ENCODE measurements at regions not wholly inside any gene's neighbourhood (a gene's known extent, or its start where the extent isn't known, plus 50 kb on each side); places are given as distances from the start of the nearest gene placed in this dataset.

DNA sequence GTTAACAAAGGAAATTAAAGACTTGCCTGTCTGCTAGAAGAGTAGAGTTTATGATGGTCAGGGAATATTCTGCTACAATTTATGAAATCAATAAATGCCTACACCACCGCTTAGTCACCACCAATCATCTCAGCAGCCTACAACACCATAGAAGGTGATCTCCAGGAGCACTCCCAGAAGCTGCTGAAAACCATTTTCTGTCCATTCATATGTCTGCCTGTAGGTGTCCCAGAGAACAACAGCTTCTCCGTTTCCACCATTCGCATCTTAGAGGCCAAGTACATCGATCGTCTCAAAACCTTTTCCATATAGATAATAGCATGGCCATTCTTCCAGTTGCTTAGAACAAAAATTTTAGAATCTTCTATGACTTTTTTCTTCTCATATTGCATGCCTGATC, 303.4 kb downstream of the KCNC2 start:
- DNase-seq (ENCODE audit: insufficient read length, low spot score) (no peak), FAIRE-seq (no peak)
- no peak for TF ChIP-seq POLR2A (IDR thresholded peaks at IDR 0.05; ENCODE audit: low read depth, low read length)
- TF ChIP-seq PAX5 (IDR thresholded peaks at IDR 0.05; ENCODE audit: insufficient read depth, low read length, severe bottlenecking) = no peak
- no peak for TF ChIP-seq POLR2AphosphoS5 (IDR thresholded peaks at IDR 0.05; ENCODE audit: low read depth, low read length)
- no peak for TF ChIP-seq POU2F2 (IDR thresholded peaks at IDR 0.05; ENCODE audit: low read depth, low read length)
- no peak for TF ChIP-seq SPI1 (IDR thresholded peaks at IDR 0.05; ENCODE audit: low read depth, low read length)
- no peak for TF ChIP-seq TAF1 (IDR thresholded peaks at IDR 0.05; ENCODE audit: low read depth, low read length)

DNA sequence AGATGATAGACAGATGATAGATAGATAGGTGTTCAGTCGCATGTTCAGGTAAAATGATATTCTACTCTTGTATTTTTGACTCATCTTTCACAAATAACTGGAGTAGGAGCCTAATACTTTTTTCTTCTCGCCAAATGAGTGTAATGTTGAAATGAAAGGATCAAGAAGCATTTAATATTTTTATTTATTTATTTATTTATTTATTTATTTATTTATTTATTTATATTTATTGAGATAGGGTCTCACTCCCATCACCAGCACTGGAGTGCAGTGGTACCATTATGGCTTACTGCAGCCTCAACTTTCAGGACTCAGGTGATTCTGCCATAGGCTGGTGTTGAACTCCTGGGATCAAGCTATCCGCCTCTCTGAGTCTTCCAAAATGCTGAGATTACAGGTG, 298.8 kb downstream of the KCNC2 start:
- TF ChIP-seq PAX5 (IDR thresholded peaks at IDR 0.05; ENCODE audit: insufficient read depth, low read length, severe bottlenecking) (no peak), SPI1 (IDR thresholded peaks at IDR 0.05; ENCODE audit: low read depth, low read length) (no peak), TAF1 (IDR thresholded peaks at IDR 0.05; ENCODE audit: low read depth, low read length) (no peak), POU2F2 (IDR thresholded peaks at IDR 0.05; ENCODE audit: low read depth, low read length) (no peak), POLR2A (IDR thresholded peaks at IDR 0.05; ENCODE audit: low read depth, low read length) (no peak), POLR2AphosphoS5 (IDR thresholded peaks at IDR 0.05; ENCODE audit: low read depth, low read length) (no peak)
- no peak for FAIRE-seq

DNA sequence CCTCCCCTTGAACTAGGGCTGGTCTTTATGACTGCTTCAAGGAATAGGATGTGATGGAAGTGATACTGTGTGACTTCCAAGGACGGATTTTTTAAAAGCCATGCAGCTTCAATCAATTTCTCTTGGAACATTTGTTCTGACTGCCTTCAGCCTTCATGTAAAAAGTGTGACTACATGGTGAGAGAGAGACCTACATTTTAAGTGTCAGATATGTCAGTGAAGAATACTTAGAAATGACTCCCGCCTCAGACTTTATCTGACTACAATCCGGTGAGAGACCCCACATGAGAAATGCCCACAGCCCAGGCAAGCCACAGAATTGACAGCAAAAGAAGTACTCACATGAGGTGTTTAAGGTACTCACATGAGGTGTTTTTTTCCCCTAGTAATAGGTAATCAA, 295.3 kb downstream of the KCNC2 start:
- FAIRE-seq (no peak), DNase-seq (ENCODE audit: insufficient read length, low spot score) (no peak)
- TF ChIP-seq POLR2A (IDR thresholded peaks at IDR 0.05; ENCODE audit: low read depth, low read length) (no peak), PAX5 (IDR thresholded peaks at IDR 0.05; ENCODE audit: insufficient read depth, low read length, severe bottlenecking) (no peak)

More for the DNA sequence above, 298.8 kb downstream of the KCNC2 start:
- no peak for DNase-seq (ENCODE audit: insufficient read length, low spot score)

DNA sequence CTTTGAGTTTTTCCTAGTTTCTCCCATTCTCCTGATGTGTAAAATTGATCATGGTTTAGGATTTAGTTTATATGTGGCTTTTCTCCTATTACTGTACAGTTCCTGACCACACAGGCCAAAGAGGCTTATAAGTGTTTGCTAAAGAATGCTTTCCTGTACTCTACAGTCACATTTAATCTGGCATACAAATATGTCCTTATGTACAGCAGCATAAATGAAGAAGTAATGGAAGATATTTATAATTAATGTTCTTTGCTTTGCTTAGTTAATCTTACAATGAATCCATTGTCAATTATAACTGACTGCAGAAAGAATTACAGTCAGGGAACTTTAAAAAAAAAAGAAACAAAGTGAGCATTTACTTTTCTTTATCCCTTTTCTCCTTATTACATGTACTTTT, 293.9 kb downstream of the KCNC2 start:
- DNase-seq (ENCODE audit: insufficient read length, low spot score) = no peak
- TF ChIP-seq TAF1 (IDR thresholded peaks at IDR 0.05; ENCODE audit: low read depth, low read length) = no peak
- TF ChIP-seq SPI1 (IDR thresholded peaks at IDR 0.05; ENCODE audit: low read depth, low read length) = no peak
- no peak for TF ChIP-seq PAX5 (IDR thresholded peaks at IDR 0.05; ENCODE audit: insufficient read depth, low read length, severe bottlenecking)
- no peak for TF ChIP-seq POLR2AphosphoS5 (IDR thresholded peaks at IDR 0.05; ENCODE audit: low read depth, low read length)
- TF ChIP-seq POLR2A (IDR thresholded peaks at IDR 0.05; ENCODE audit: low read depth, low read length) = no peak
- TF ChIP-seq POU2F2 (IDR thresholded peaks at IDR 0.05; ENCODE audit: low read depth, low read length) = no peak
- no peak for FAIRE-seq

DNA sequence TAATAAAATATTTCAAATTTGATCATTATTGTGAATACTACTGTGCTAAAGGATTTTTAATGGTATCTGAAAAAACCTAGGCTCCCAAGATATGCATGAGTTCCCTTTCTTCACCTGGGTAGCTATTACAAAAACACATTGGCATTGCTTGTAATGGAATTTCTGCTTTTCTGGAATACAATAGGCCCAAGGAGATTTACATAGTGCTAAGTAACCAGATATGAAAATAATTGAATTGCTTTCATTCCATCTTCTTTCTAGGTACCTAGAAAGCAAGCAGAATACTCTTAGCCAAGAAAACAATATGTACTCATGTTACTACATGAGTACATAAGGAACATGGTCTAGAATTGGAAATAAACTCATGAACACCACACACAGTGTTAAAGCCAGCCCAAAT, 291.9 kb downstream of the KCNC2 start:
- TF ChIP-seq TAF1 (IDR thresholded peaks at IDR 0.05; ENCODE audit: low read depth, low read length) = no peak
- no peak for TF ChIP-seq SPI1 (IDR thresholded peaks at IDR 0.05; ENCODE audit: low read depth, low read length)
- TF ChIP-seq POLR2A (IDR thresholded peaks at IDR 0.05; ENCODE audit: low read depth, low read length) = no peak
- no peak for TF ChIP-seq POU2F2 (IDR thresholded peaks at IDR 0.05; ENCODE audit: low read depth, low read length)
- TF ChIP-seq PAX5 (IDR thresholded peaks at IDR 0.05; ENCODE audit: insufficient read depth, low read length, severe bottlenecking) = no peak
- no peak for TF ChIP-seq POLR2AphosphoS5 (IDR thresholded peaks at IDR 0.05; ENCODE audit: low read depth, low read length)
- FAIRE-seq (no peak), DNase-seq (ENCODE audit: insufficient read length, low spot score) (no peak)

DNA sequence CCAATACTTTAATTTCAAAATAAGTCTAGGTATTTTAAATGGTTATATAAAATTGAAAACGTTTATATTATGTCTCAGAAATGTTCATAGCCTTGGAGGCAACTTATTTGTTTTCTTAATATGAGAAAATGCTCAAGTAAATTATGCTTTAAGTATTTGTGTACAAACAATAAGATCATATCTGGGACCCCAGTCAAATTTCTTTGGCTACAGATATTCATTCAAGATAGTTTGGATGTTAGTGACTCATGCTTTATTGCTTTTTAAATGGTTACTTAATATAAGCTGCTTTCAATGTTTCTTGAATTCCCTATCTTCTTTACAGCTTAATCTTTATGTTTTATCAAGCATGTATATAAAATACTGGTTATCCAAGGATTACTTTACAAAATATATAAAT, 291.3 kb downstream of the KCNC2 start:
- no peak for DNase-seq (ENCODE audit: insufficient read length, low spot score)
- TF ChIP-seq POLR2AphosphoS5 (IDR thresholded peaks at IDR 0.05; ENCODE audit: low read depth, low read length) = no peak
- no peak for TF ChIP-seq POU2F2 (IDR thresholded peaks at IDR 0.05; ENCODE audit: low read depth, low read length)
- no peak for TF ChIP-seq PAX5 (IDR thresholded peaks at IDR 0.05; ENCODE audit: insufficient read depth, low read length, severe bottlenecking)
- TF ChIP-seq TAF1 (IDR thresholded peaks at IDR 0.05; ENCODE audit: low read depth, low read length) = no peak
- TF ChIP-seq SPI1 (IDR thresholded peaks at IDR 0.05; ENCODE audit: low read depth, low read length) = no peak
- TF ChIP-seq POLR2A (IDR thresholded peaks at IDR 0.05; ENCODE audit: low read depth, low read length) = no peak
- FAIRE-seq = no peak

DNA sequence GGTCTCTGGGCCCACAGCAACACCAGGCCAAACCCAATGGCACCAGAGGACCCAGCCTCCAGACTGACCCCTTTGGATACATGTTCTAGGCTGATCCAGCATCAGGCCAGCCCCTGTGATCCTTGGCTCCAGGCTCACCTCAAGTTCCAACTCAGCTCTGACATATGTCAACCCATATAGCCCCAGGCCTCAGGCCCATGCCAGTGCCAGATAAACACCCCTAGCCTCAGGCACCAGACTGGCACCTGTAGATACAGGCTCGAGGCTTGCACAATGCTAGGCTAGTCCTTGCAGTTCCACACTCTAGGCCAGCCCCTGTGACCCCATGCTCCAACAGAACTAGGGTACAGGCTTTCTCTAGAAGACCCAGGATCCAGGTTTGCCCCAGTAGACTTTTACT, 287.5 kb downstream of the KCNC2 start:
- TF ChIP-seq PAX5 (IDR thresholded peaks at IDR 0.05; ENCODE audit: insufficient read depth, low read length, severe bottlenecking) (no peak), POU2F2 (IDR thresholded peaks at IDR 0.05; ENCODE audit: low read depth, low read length) (no peak), SPI1 (IDR thresholded peaks at IDR 0.05; ENCODE audit: low read depth, low read length) (no peak), TAF1 (IDR thresholded peaks at IDR 0.05; ENCODE audit: low read depth, low read length) (no peak), POLR2A (IDR thresholded peaks at IDR 0.05; ENCODE audit: low read depth, low read length) (no peak), POLR2AphosphoS5 (IDR thresholded peaks at IDR 0.05; ENCODE audit: low read depth, low read length) (no peak)
- DNase-seq (ENCODE audit: insufficient read length, low spot score) = no peak
- no peak for FAIRE-seq

DNA sequence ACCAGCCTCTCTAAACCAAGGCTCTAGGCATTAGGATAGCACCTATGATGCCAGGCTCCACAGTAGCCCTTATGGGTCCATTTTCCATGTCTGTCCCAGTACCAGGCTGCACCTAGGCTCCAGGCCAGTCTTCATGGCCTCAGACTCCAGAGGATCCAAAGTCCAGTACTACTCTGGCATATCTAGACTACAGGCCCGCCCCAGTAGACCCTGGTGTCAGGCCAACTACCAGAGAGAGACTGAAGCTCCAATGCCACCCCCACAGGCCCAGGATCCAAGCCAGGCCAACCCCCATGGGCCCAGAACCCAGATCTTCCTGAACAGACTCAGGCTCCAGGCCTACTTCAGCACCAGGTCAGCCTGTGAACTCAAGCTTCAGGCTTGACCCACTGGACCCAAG, 287.0 kb downstream of the KCNC2 start:
- DNase-seq (ENCODE audit: insufficient read length, low spot score) = no peak
- FAIRE-seq = no peak
- TF ChIP-seq POLR2AphosphoS5 (IDR thresholded peaks at IDR 0.05; ENCODE audit: low read depth, low read length) (no peak), POU2F2 (IDR thresholded peaks at IDR 0.05; ENCODE audit: low read depth, low read length) (no peak), POLR2A (IDR thresholded peaks at IDR 0.05; ENCODE audit: low read depth, low read length) (no peak), TAF1 (IDR thresholded peaks at IDR 0.05; ENCODE audit: low read depth, low read length) (no peak), PAX5 (IDR thresholded peaks at IDR 0.05; ENCODE audit: insufficient read depth, low read length, severe bottlenecking) (no peak), SPI1 (IDR thresholded peaks at IDR 0.05; ENCODE audit: low read depth, low read length) (no peak)

DNA sequence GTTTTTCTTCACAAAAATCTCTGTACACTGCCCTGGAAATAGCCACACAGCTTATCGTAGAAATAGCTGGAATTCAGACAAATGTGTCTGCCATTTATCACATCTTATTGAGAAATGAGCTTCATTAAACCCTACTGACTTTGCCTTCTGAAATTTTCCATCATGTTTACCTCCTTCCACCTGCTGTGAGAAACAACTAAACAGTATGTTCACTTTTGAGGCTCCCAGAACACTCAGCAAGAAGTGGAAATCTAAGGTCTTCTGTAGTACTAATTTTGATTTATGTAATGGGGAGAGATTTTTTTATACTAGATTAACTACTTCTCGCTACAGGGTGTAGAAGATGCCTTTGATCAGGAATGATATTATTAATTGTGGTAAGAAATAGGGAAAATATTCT, 268.0 kb downstream of the KCNC2 start:
- FAIRE-seq (no peak), DNase-seq (ENCODE audit: insufficient read length, low spot score) (no peak)
- TF ChIP-seq POU2F2 (IDR thresholded peaks at IDR 0.05; ENCODE audit: low read depth, low read length) (no peak), PAX5 (IDR thresholded peaks at IDR 0.05; ENCODE audit: insufficient read depth, low read length, severe bottlenecking) (no peak), POLR2AphosphoS5 (IDR thresholded peaks at IDR 0.05; ENCODE audit: low read depth, low read length) (no peak), TAF1 (IDR thresholded peaks at IDR 0.05; ENCODE audit: low read depth, low read length) (no peak), POLR2A (IDR thresholded peaks at IDR 0.05; ENCODE audit: low read depth, low read length) (no peak), SPI1 (IDR thresholded peaks at IDR 0.05; ENCODE audit: low read depth, low read length) (no peak)

DNA sequence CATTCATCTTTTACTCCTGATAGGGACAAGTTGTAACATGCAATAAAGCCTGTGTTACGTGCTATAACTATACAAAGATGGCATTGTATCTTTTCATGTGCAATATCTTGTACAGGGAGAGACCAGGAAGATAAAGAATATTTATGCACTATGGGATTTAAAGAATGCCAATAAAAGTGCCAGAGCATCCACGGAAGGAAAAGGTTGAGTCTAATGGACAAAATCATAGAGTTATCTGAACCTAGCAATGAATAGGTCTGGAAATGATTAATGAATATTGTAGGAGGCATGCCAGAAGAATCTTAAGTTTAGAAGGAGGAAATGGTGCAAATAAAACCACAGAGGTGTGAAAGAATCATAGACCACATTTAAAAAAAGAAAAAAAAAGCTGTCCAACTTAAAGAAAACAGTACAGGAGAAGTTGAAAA, 263.9 kb downstream of the KCNC2 start:
- DNase-seq (ENCODE audit: insufficient read length, low spot score) (no peak), FAIRE-seq (no peak)
- TF ChIP-seq POLR2AphosphoS5 (IDR thresholded peaks at IDR 0.05; ENCODE audit: low read depth, low read length) (no peak), POLR2A (IDR thresholded peaks at IDR 0.05; ENCODE audit: low read depth, low read length) (no peak), PAX5 (IDR thresholded peaks at IDR 0.05; ENCODE audit: insufficient read depth, low read length, severe bottlenecking) (no peak), TAF1 (IDR thresholded peaks at IDR 0.05; ENCODE audit: low read depth, low read length) (no peak), POU2F2 (IDR thresholded peaks at IDR 0.05; ENCODE audit: low read depth, low read length) (no peak), SPI1 (IDR thresholded peaks at IDR 0.05; ENCODE audit: low read depth, low read length) (no peak)
